ENCODE measurements at regions not wholly inside any gene's neighbourhood (a gene's known extent, or its start where the extent isn't known, plus 50 kb on each side); places are given as distances from the start of the nearest gene placed in this dataset.

DNA sequence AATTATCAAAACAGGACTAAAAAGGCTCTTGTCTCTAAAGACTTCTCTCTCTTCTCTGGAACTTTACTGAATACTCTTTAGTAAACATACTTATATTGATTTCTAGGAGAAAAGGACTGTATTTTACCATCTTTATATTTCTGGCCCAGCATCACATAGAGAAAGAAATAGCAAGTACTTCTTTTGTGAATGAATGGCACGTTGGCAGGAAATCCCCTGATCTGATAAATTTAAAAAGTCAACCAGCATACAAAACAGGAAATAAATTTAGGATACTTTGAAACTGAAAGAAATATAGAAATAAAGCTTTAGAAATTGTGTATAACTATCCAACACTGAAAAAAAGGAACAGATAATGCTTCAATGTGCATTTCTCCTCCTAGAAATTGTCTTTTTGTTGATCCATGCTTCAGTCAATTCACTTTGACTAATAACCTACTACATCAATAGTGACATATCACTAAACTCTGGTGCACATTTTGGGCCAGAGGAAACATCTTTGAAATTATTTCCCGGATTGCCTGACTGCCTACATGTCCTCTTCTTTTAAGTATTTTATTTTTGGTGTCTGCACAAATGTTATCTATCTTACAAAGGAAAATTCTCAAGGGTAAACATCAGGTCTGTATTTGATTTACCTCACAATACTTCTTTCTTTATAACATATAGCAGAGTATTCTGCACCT lies 183.5 kb upstream of the FSTL5 start:
- DNase-seq (ENCODE audit: low spot score), result no peak
- TF ChIP-seq GABPA (IDR thresholded peaks at IDR 0.05 in 1 of 2, conservative IDR thresholded peaks at IDR 0.05 in 1 of 2) (no peak), FOXA1 (IDR thresholded peaks at IDR 0.05) (no peak), REST (IDR thresholded peaks at IDR 0.05) (no peak), NR2F2 (IDR thresholded peaks at IDR 0.05) (no peak), EGR1 (IDR thresholded peaks at IDR 0.05; ENCODE audit: low read depth in 2 of 2) (no peak), HNF4A (conservative IDR thresholded peaks at IDR 0.05) (no peak), HNF4G (IDR thresholded peaks at IDR 0.05) (no peak), FOXA2 (IDR thresholded peaks at IDR 0.05) (no peak), ATF3 (IDR thresholded peaks at IDR 0.05) (no peak), RAD21 (IDR thresholded peaks at IDR 0.05) (no peak), SP1 (IDR thresholded peaks at IDR 0.05) (no peak), TAF1 (conservative IDR thresholded peaks at IDR 0.05) (no peak), JUND (IDR thresholded peaks at IDR 0.05) (no peak)
- TF ChIP-seq, protein P1, sequence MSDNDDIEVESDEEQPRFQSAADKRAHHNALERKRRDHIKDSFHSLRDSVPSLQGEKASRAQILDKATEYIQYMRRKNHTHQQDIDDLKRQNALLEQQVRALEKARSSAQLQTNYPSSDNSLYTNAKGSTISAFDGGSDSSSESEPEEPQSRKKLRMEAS (IDR thresholded peaks at IDR 0.05), result no peak
- TF ChIP-seq, protein P2, sequence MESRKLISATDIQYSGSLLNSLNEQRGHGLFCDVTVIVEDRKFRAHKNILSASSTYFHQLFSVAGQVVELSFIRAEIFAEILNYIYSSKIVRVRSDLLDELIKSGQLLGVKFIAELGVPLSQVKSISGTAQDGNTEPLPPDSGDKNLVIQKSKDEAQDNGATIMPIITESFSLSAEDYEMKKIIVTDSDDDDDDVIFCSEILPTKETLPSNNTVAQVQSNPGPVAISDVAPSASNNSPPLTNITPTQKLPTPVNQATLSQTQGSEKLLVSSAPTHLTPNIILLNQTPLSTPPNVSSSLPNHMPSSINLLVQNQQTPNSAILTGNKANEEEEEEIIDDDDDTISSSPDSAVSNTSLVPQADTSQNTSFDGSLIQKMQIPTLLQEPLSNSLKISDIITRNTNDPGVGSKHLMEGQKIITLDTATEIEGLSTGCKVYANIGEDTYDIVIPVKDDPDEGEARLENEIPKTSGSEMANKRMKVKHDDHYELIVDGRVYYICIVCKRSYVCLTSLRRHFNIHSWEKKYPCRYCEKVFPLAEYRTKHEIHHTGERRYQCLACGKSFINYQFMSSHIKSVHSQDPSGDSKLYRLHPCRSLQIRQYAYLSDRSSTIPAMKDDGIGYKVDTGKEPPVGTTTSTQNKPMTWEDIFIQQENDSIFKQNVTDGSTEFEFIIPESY (IDR thresholded peaks at IDR 0.05), result no peak
- WGBS, result 34% methylated on average over 2 of the region's 2 CpGs
- Histone ChIP-seq H3K27ac (ENCODE audit: low read depth in 1 of 2, low read length in 2 of 2) (no peak overlapping the region), H3K9ac (ENCODE audit: low read depth in 1 of 2, low read length in 2 of 2) (no peak overlapping the region), H3K9me3 (ENCODE audit: control insufficient read depth in 4 of 4, low read length in 3 of 4) (no peaks in the 10 kb centered on the region), H3K36me3 (ENCODE audit: control insufficient read depth in 4 of 4, insufficient read depth in 3 of 4, low read depth in 1 of 4, low read length in 3 of 4) (no peaks in the 10 kb centered on the region), H3K4me3 (ENCODE audit: low read depth in 1 of 3, low read length in 3 of 3) (no peak overlapping the region), H3K4me1 (ENCODE audit: control insufficient read depth in 4 of 4, insufficient read depth in 4 of 4, low read length in 3 of 4) (no peaks in the 10 kb centered on the region), H3K27me3 (ENCODE audit: control insufficient read depth in 4 of 4, insufficient read depth in 4 of 4, low read length in 3 of 4) (no peaks in the 10 kb centered on the region)

DNA sequence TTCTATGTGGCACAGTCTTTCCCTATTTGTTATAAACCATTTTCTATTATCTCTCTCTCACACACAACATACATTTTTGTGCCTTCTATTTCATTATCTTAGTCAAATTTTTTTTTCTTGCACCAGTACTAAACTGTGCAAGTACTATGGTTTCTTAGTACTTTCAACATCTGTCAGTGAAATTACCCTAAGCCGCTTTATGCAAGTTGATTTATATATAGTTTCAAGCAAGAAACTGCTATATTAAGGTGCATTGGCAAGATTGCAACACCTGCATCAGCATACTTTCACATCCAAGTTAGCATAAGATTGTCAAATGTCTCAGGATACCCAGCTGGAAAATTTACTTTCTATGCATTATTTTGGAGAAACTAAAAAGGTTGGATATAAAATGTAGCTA lies 180.2 kb upstream of the FSTL5 start:
- H3K36me3 ChIP-seq (ENCODE audit: control insufficient read depth in 4 of 4, insufficient read depth in 3 of 4, low read depth in 1 of 4, low read length in 3 of 4), result no peaks in the 10 kb centered on the region
- H3K4me3 ChIP-seq (ENCODE audit: low read depth in 1 of 3, low read length in 3 of 3), result no peak overlapping the region
- no peak for DNase-seq (ENCODE audit: low spot score)
- no peaks in the 10 kb centered on the region for H3K4me1 ChIP-seq (ENCODE audit: control insufficient read depth in 4 of 4, insufficient read depth in 4 of 4, low read length in 3 of 4)
- no peak overlapping the region for H3K9ac ChIP-seq (ENCODE audit: low read depth in 1 of 2, low read length in 2 of 2)
- no peaks in the 10 kb centered on the region for H3K9me3 ChIP-seq (ENCODE audit: control insufficient read depth in 4 of 4, low read length in 3 of 4)
- TF ChIP-seq REST (IDR thresholded peaks at IDR 0.05), result no peak
- TF ChIP-seq CTCF (IDR thresholded peaks at IDR 0.05; ENCODE audit: low read depth, low read length, missing input control), result no peak
- TF ChIP-seq HNF4A (conservative IDR thresholded peaks at IDR 0.05), result no peak
- TF ChIP-seq ATF3 (IDR thresholded peaks at IDR 0.05), result no peak
- TF ChIP-seq, protein P2 (IDR thresholded peaks at IDR 0.05), result no peak
- no peak for TF ChIP-seq FOXA1 (IDR thresholded peaks at IDR 0.05)
- no peak for TF ChIP-seq YY1 (IDR thresholded peaks at IDR 0.05)
- no peak for TF ChIP-seq HNF4G (IDR thresholded peaks at IDR 0.05)
- TF ChIP-seq SP1 (IDR thresholded peaks at IDR 0.05), result no peak
- H3K27me3 ChIP-seq (ENCODE audit: control insufficient read depth in 4 of 4, insufficient read depth in 4 of 4, low read length in 3 of 4), result no peaks in the 10 kb centered on the region
- 1% methylated on average over 1 of the region's 1 CpG for WGBS
- H3K27ac ChIP-seq (ENCODE audit: low read depth in 1 of 2, low read length in 2 of 2), result no peak overlapping the region

Measured in liver (tissue), 8 donors.